ENCODE measurements at regions not wholly inside any gene's neighbourhood (a gene's known extent, or its start where the extent isn't known, plus 50 kb on each side); places are given as distances from the start of the nearest gene placed in this dataset.

- no peak for TF ChIP-seq ZKSCAN3 (CRISPR knock-in tag; IDR thresholded peaks at IDR 0.05)
- TF ChIP-seq, protein P1, sequence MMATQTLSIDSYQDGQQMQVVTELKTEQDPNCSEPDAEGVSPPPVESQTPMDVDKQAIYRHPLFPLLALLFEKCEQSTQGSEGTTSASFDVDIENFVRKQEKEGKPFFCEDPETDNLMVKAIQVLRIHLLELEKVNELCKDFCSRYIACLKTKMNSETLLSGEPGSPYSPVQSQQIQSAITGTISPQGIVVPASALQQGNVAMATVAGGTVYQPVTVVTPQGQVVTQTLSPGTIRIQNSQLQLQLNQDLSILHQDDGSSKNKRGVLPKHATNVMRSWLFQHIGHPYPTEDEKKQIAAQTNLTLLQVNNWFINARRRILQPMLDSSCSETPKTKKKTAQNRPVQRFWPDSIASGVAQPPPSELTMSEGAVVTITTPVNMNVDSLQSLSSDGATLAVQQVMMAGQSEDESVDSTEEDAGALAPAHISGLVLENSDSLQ (IDR thresholded peaks at IDR 0.05) = no peak
- TF ChIP-seq ZNF707 (CRISPR knock-in tag; conservative IDR thresholded peaks at IDR 0.05) = no peak
- no peak for TF ChIP-seq SRF (CRISPR knock-in tag; IDR thresholded peaks at IDR 0.05)
- no peak for TF ChIP-seq CEBPB (tag; IDR thresholded peaks at IDR 0.05)
- no peak for TF ChIP-seq ZBTB33 (CRISPR knock-in tag; IDR thresholded peaks at IDR 0.05)
- no peak for TF ChIP-seq NCOA1 (IDR thresholded peaks at IDR 0.05; ENCODE audit: low read depth)
- no peak for TF ChIP-seq AFF4 (CRISPR knock-in tag; IDR thresholded peaks at IDR 0.05)
These were observed 523.2 kb downstream of the RMST start for GRCh38 chr12:97985834-97986233.

All from K562 (cell line).